HG03558 (cell line): ENCODE measurements at regions not wholly inside any gene's neighbourhood (a gene's known extent, or its start where the extent isn't known, plus 50 kb on each side); places are given as distances from the start of the nearest gene placed in this dataset.

Experiments
- ATAC-seq: cut with Tn5 transposase; IDR thresholded peaks from one replicate; pipeline ENCODE4 v1.9.1; 2021; ENCODE audit warnings: moderate number of reproducible peaks; ENCODE audit not compliant: unreplicated experiment; ENCODE audit errors: extremely low read depth

GRCh38 chr2:168338292-168338691 is 90.9 kb upstream of the STK39 start:
- no peak for ATAC-seq

GRCh38 chr2:168338803-168339437 is 91.5 kb upstream of the STK39 start:
- no peak for ATAC-seq

GRCh38 chr2:168340931-168341330 is 93.5 kb upstream of the STK39 start:
- ATAC-seq = no peak

GRCh38 chr2:168343586-168343985 is 96.2 kb upstream of the STK39 start:
- no peak for ATAC-seq

GRCh38 chr2:168344706-168345105 is 97.3 kb upstream of the STK39 start:
- no peak for ATAC-seq

DNA sequence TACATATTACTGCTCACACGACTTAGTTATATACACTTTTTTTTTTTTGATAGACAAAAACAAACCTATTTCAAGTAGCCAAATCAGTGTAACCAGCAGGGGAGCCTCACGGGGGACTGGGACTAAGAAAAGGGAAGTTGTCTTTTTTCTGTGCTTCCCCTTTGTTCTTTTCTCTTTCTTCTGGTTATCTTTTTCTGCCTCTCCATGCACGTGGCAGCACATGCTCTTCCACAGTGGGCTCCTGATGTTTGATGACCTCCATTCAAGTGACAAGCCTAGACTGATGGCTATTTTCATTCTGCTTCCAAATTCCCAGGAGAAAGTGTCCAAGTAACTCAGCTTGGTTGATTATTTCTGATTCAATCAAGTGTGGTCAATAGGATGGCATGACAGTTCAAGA is 98.2 kb upstream of the STK39 start:
- ATAC-seq = no peak

DNA sequence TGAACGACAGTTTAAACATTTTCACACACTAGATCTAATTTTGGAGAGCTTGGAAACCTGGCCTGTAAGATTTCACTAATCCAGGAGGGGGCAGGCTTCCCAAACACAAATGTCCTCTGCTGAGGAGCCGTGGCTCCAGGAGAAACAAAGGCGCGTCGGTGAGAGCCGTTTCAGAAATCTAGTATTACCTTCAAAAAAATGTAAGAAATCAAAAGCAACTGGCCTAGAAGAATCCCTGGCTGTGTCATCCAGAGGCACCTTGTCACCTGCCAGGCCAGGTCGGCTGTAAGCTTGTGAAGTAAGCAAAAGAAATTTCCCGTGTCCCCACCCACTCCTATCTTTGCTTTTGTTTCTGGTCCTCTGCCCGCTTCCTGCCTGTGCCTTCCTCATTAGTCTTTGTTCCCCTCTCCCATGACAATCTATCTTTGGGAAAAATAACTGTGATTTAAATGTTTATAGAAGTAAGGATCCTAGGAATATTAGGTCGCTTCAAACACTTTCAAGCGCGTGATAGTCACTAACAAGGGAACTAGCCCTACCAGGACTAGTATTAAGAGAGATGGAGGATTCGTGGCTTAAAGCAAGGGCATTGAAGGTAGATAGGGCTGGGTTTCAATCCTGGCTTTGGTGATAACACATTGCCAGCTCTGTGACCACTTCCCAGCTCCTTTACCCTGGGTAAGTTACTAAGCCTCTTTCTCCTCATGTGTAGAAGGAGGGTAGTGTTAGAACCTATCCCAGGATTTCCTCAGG is 99.5 kb upstream of the STK39 start:
- ATAC-seq = no peak

DNA sequence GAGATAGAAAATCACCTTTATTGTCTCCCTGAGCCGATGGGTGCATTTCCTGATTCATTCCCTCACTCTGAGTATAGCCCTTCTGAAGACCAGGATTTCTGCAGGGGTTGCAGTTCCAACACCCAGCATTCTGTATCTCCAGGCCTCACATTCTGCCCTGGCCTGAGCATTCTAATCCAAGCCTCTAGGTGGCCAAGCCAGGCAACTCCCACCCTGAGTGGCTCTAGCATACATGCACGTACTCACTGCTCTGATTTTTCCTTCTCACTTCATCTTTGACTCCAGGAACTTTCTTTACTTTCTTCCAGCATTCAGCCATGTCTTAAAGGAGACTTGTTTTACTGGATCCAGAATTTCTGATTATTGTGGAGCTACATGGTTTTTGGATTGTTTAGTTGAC is 100.7 kb upstream of the STK39 start:
- no peak for ATAC-seq

GRCh38 chr2:168350380-168350779 is 103.0 kb upstream of the STK39 start:
- no peak for ATAC-seq

DNA sequence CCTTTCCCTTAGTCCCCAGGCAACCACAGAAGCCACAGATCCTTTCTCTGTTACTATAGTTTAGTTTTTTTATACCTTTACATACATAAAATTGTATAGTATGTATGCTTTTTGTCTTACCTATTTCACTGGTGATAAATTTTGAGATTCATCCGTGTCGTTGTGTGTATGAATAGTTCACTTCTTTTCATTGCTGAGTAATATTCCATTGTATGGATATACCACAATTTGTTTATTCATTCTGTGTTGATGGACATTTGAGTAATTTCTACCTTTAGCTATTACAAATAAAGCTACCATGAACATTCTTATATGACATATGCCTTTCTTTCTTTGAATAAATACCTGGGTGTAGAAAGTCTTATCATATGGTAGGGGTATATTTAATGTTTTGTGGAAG is 102.8 kb upstream of the CERS6 start:
- no peak for ATAC-seq

- no peak for ATAC-seq
Observed at GRCh38 chr2:168354499-168354898, 101.6 kb upstream of the CERS6 start.

DNA sequence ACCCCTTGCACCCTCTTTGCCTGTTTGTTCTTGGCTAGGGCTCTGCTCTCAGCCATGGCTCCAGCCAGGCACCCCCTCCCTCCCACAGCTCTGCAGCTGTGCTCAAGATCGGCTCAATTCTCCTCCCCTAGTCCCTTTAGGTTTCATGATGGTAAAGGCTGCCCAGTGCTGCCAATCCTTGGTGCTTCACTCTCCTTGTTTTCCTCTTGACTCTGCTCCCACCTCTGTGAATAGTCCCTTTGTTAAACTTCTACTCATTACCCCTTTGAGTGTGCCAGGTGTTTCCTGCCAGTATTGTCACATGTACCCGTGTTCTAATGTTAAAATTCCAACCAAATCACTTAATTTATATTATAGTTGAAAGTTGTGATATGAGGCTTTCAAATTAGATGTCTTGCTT is 101.0 kb upstream of the CERS6 start:
- no peak for ATAC-seq

DNA sequence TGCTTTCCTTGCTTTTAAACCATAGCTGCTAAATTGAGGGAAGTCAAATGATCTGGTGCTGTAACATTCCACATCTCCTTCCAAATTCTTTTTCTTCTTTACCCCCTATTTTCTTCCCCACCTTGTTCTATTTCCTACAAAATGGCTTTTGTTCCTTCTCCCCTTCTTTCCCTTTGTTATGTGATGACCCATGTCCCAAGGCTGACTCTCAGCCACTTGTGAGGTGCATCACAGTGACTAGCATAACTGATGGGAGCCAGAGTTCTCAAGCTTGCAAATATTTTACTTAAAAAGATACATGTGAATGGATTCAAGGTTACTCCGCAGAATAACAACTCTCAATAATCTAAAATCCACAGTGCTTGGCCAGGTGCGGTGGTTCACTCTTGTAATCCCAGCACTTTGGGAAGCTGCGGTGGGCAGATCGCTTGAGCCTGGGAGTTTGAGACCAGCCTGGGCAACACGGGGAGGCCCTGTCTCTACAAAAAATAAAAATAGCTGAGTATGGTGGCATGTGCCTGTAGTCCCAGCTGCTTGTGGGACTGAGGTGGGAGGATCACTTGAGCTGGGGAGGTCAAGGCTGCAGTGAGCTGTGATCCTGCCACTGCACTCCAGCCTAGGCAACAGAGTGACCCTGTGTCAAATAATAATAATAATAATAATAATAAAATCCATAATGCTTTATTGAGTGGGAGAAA is 100.1 kb upstream of the CERS6 start:
- no peak for ATAC-seq

DNA sequence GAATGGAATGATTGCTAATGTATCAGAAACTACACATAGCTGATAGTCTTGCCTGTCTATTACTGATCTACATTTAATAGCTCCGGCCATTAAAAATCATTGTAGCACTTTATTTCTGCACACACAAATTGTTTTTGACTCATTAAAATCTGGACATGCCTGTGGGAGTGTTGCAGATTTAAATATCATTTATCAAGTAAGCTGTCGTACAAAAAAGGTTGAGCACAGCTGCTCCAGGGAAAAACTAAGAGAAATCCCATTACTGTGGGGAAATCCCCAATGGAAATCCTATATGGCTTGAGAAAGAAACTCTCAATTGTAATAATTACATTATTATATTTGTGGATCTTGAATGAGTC is 99.6 kb upstream of the CERS6 start:
- no peak for ATAC-seq

- ATAC-seq = no peak
Observed at GRCh38 chr2:168357797-168358472, 98.1 kb upstream of the CERS6 start.

DNA sequence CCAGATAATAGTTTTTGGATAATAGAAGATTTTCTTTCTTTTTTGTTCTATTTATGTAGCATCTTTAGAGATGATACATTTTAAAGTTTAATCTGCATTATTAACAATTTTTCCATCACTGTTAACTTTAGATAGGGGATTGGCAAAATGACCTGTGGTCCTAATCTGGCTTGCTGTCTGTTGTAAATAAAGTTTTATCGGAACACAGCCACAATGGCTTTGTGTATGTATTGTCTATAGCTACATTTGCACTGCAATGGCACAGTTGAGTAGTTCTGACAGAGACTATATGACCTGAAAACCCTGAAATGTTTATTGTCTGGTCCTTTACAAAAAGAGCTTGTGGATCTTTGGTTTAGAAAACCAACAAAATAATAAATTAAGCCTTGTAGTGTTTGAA is 97.0 kb upstream of the CERS6 start:
- ATAC-seq = no peak

- no peak for ATAC-seq
Observed at GRCh38 chr2:168363347-168364092, 92.6 kb upstream of the CERS6 start.

DNA sequence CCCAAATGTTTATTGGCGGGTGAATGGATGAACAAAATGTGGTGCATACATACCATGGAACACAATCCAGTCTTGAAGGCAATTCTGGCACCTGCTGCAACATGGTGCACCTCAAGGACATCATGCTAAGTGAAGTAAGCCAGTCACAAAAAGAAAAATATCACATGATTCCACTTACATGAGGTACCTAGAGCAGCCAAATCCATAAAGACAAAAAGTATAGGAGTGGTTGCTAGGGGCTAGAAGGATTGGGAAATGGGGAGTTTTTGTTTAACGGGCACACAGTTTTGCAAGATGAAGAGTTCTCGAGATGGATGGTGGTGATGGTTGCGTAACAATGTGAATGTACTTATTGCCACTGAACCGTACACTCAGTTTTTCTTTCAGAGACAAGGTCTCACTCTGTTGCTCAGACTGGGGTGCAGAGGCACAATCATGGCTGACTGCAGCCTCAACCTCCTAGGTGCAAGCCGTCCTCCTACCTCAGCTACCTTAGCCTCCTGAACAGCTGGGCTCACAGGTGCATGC is 90.9 kb upstream of the CERS6 start:
- no peak for ATAC-seq

DNA sequence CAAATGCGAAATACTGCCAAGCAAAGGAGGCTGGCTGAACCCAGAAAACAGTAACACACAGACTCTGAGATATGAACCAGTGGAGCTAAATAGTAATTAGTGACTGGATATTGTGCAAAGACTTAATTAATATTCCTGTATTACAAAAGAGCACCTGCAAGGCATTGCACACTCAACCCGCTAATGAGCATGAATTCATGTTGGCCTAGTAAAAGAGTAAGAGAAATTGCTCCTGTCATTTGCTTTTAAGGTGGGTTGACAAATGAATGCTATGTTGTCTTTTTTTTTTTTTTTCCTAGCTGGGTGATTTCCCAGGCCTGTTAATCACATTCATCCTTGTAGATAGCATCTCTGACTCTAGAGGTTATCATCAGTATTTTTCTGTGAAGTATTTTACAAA is 87.0 kb upstream of the CERS6 start:
- ATAC-seq = no peak
